SU-DHL-6 (cell line): ENCODE measurements at regions not wholly inside any gene's neighbourhood (a gene's known extent, or its start where the extent isn't known, plus 50 kb on each side); places are given as distances from the start of the nearest gene placed in this dataset.

Experiments
- EZH2phosphoT487 ChIP-seq: fragments of 200-600 bp; sonication (generic), shearing (Covaris generic); conservative IDR thresholded peaks from 2 replicates; pipeline ENCODE4 v1.6.1; 2018; ENCODE audit warnings: mild to moderate bottlenecking, antibody characterized with exemption, low read length, moderate library complexity, mixed read lengths
- TF ChIP-seq, protein P1 (sequence below): fragments of 200-600 bp; sonication (generic); IDR thresholded peaks from one replicate; pipeline ENCODE4 v1.5.1; 2017; ENCODE audit warnings: antibody characterized with exemption, mild to moderate bottlenecking, low read length, moderate library complexity; ENCODE audit not compliant: insufficient read depth, poor library complexity, severe bottlenecking

DNA sequence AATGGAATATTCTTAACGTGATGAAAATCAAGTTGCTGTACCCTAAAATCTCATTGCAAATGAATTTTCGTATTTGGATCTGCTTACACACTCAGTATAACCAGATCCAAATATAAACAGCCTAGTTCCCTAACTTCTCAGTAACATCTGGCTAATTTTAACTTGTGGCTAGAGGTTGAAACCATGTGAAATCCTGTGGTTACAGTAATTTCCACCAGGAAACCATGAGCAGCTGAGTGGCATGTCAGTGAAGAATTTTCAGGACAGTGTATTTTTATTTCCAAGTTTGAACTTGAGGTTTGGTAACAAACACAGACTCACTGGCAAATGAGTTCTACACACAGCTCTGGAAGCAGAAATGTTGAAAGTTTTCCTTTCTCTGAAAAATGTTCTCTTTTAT lies 754.1 kb downstream of the NR2F2 start:
- TF ChIP-seq, protein P1, sequence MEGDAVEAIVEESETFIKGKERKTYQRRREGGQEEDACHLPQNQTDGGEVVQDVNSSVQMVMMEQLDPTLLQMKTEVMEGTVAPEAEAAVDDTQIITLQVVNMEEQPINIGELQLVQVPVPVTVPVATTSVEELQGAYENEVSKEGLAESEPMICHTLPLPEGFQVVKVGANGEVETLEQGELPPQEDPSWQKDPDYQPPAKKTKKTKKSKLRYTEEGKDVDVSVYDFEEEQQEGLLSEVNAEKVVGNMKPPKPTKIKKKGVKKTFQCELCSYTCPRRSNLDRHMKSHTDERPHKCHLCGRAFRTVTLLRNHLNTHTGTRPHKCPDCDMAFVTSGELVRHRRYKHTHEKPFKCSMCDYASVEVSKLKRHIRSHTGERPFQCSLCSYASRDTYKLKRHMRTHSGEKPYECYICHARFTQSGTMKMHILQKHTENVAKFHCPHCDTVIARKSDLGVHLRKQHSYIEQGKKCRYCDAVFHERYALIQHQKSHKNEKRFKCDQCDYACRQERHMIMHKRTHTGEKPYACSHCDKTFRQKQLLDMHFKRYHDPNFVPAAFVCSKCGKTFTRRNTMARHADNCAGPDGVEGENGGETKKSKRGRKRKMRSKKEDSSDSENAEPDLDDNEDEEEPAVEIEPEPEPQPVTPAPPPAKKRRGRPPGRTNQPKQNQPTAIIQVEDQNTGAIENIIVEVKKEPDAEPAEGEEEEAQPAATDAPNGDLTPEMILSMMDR = no peak
- no peak for TF ChIP-seq EZH2phosphoT487
